ENCODE measurements at regions not wholly inside any gene's neighbourhood (a gene's known extent, or its start where the extent isn't known, plus 50 kb on each side); places are given as distances from the start of the nearest gene placed in this dataset.
A peak's percentile ranks its signal among the peaks of the same experiment; 100 is the strongest.
"Not testable (repeated sequence)": the region's sequence is repeated elsewhere in the genome, so short reads cannot be mapped to it uniquely, and the experiment has no call there.

DNA sequence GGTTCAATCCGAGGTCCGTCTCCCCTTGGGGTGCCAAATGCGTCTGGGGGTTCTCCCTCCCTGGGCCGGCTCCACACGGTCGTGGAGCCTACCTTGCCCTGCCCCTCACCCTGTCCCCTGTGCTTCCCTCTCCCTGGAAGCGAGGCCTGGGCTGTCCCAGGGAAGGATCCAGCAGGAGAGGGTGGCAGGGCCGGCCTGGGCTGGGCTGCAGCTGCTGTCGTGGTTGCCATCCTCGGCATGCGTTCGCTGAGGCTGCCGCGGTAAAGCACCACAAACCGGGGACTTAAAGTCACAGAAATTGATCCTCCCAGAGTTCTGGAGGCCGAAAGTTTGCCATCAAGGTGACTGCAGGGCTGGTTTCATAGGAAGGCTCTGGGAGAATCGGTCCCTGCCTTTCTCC is 123.0 kb upstream of the TMPRSS2 start:
- DNase-seq: no peak

- no peak for DNase-seq
Measured at GRCh38 chr21:41630249-41630648, 122.3 kb upstream of the TMPRSS2 start.

GRCh38 chr21:41628256-41628655 is 120.3 kb upstream of the TMPRSS2 start:
- DNase-seq: no peak

DNA sequence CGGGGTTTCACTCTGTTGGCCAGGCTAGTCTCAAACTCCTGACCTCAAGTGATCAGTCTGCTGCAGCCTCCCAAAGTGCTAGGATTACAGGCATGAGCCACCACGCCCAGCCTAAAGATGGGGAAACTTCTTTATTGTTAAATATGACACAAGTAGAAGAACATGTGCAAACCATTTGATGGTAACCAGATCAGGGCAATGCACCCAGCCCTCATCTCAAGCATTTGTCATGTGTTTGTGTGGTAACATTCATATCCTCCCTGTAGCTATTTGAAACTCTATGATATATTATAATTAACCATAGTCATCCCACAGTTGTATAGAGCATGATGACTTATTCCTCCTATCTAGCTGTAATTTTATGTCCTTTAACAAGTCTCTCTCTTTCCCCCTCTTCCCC is 119.5 kb upstream of the TMPRSS2 start:
- no peak for DNase-seq

DNA sequence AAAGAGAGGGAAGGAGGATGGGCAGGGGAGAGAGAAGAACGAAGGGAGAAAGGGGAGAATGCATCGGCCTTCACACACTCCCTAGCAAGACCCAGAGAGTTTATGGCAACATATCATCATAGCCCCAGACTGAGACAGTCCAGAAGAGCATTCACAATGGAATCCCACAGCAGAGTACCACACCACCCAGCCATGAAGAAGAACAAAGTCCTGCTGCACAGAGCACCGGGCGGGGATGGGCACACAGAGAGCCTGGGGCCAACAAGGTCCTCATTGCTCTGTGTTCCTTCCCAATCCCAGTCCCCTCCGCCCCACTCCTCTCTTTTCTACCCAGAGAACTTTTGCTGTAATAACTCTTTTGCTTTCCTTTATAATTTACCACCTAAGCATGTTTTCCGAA is 118.1 kb upstream of the TMPRSS2 start:
- DNase-seq: no peak

DNA sequence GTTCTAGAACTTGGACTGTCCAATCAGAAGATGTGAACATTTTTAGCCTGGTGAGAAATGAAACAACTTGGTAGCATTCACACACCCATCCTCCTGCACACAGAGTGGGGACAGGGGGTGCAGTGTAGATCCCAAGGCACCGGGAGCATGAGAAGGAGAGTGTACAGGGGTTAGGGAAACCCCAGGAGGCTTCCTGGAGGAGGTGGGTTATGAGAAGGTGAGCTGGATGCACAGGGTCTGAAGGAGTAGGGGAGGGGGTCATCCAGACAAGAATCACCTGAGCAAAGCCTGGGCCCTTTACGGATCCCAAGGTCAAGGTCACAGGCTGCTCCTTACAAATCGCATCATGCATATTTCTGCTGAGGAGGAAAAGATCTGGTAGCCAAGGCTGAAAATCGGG is 117.5 kb upstream of the TMPRSS2 start:
- DNase-seq: no peak

DNA sequence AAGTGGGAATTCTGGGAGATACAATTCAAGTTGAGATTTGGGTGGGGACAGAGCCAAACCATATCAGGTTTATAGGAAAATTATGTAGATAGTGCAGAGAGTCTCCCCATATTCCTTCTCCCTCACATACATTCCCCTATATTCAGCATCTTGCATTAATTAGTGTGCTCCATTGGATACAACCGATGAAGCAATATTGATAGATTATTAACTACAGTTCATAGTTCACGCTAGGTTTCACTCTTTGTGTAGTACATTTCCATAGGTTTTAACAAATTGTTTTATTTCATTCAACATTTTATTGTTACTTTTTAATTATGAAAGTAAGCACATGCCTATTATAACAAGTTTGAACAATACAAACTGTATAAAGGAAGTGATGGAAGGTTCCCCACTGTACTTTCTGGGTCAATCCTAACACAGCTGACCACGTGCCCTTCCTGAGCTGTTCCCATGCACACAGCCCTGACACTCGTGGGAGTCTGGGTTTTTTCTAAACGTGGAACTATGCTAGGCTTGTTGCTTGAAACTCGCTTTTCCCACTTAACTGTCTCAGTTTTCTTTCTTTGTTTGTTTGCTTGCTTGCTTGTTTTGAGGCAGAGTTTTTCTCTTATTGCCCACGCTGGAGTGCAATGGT is 116.8 kb upstream of the TMPRSS2 start:
- DNase-seq: no peak

DNA sequence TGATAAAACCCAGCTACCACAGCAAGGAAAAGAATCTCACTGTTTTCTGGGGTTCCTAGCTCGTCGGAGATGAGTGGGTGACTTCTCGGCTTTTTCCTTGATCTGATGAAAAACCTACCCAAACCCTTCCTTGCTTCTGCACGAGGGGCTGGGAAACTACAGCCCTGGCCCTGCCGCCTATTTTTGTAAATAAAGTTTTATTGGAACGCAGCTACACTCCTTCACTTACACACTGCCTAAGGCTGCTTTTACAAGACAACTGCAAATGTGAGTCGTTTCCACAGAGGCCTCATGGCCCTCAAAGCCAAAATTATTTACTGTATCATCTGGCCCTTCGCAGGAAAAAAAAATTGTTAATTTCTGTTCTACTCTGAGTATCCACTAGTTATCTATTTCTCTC is 116.0 kb upstream of the TMPRSS2 start:
- DNase-seq: no peak

DNA sequence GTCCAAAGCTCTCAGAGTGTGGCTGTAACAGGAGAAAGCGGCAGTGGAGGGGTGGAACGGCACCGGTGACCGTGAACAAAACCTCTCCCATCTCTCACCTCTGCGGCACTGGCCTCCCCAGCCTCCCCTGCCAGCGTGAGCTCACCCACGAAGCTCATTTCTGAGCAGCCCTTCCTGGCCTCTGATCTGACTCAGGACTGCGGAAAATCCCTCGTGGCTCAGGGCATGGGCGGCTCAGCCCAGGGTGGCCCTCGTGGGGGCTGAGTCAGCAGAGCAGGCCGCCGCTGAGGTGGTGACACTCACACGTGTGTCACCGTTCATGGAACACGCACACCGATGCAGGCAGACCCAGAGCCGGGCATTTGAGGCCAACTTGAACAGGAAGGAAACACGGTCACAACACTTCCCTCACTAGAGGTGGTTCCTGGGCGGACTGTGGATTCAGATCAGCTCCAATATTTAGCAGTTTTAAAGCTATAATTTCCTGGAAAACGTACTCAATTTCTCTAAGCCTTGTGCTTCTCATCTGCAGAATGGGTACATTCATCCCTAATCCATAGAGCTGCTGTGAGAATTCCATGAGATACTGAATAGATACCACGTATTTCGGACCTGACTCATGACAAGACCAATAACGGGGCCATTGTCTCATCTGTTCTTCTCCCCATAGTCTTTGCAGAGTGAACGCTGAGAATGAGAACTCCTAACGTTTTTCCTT is 115.0 kb upstream of the TMPRSS2 start:
- no peak for DNase-seq

DNA sequence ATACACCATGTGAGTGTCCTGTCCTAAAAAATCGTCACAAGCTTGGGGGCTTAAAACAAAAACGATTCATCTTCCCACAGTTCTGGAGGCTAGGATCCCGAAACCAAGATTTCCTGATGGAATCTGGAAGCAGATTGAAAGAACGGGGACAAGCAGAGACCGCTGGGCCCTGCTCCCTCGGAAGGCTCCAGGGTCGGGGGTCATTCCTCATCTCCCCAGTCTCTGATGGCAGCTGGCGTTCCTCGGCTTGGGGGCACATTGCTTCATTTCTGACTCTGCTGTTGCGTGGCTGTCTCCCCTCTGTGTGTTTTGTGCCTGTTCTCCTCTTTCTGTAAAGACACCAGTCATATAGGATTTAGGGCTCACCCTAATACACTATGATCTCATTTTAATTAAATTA is 114.2 kb upstream of the TMPRSS2 start:
- no peak for DNase-seq

- DNase-seq: no peak
Measured at GRCh38 chr21:41621513-41621912, 113.6 kb upstream of the TMPRSS2 start.

GRCh38 chr21:41620982-41621381 is 113.0 kb upstream of the TMPRSS2 start:
- no peak for DNase-seq

- DNase-seq: no peak
Measured at GRCh38 chr21:41620541-41620940, 112.6 kb upstream of the TMPRSS2 start.

- DNase-seq: no peak
Measured at GRCh38 chr21:41616031-41616591, 108.2 kb upstream of the TMPRSS2 start.

DNA sequence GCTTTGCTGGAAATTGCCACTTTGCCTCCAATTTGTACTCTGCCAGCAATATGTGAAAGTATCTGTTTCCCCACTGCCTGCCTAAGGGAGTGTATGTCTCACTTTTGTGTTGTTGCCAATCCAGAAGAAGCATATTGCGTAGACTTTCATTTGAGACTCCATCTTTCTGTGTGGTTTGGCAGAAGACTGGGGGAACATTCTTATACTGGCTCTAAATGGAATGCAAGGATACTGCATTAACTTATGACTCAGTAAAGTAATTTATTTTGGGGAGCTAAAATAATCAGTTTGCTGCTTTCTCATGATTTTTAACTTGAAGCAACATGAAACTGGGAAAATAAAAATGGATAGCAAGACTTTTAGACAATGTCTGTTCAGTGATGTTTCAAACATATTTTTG is 107.7 kb upstream of the TMPRSS2 start:
- DNase-seq: no peak

- no peak for DNase-seq
Measured at GRCh38 chr21:41614511-41614910, 106.6 kb upstream of the TMPRSS2 start.

GRCh38 chr21:41613533-41613909 is 105.6 kb upstream of the TMPRSS2 start:
- DNase-seq: no peak

- peak in 1 of 2 donors; percentile 4 for DNase-seq
Measured at GRCh38 chr21:41612674-41613532, 104.9 kb upstream of the TMPRSS2 start.

GRCh38 chr21:41611966-41612606 is 104.1 kb upstream of the TMPRSS2 start:
- no peak for DNase-seq

DNA sequence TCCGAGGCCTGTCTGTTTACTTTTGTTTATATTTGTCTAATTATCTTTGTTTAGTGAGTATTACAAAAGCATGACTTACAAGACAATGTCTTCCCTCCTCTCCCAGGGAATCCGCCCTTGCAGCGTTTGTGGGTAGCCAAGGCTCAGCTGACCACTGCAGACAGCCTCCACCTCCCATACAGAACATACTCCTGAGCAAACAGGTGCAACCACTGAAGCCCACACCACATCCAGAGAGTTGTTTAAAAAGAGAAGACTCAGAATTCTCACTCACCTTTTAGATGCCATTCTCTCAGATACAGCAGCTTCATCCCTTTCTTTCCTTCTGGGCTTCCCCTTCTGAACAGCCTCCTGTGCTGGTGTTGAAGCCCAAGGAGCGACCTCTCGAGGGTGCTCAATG is 103.5 kb upstream of the TMPRSS2 start:
- DNase-seq: no peak

DNA sequence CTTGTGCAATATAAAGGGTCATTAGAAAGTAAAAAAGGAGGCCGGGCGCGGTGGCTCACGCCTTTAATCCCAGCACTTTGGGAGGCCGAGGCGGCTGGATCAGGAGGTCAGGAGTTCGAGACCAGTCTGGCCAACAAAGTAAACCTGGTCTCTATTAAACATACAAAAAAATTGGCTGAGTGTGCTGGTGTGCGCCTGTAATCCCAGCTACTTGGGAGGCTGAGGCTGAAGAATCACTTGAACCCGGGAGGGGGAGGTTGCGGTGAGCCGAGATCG is 102.8 kb upstream of the TMPRSS2 start:
- not testable (repeated sequence) for DNase-seq

DNA sequence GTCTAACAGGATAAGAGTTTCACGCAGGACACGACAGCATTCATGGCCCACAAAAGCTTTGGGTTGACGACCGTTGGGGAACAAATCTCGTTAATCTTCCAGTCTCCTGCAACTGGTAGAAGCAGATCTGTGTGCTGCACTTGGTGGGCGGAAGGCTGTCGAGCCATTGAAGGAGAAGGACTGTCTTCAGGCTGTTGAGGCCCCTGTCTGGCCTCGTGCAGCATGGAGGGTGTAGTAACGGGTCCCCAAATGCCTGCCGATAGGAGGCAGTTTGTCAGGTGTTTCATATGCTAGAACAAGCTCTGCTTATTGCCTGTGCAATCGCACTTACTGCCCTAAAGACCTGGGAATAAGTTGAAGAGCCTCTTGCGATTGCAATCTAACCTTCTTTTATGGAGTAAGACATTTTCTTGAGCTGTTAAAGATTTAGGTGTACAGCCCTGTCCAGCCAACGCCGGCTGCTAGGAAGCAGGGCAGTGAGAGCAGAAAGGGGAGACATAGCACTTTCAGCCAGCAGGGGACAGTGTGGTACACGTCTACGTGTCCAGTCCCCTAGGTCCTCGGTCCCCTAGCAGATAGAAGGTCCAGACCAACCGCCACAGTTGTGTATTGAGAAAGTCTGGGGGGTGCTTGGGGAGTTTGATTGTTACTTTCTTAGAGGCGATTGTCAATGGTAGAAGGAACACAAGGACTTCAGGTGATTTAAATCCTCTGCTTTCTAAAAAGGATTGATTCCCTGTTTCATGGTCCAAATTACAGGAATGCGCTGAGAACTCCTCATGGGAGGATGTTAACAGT is 102.3 kb upstream of the TMPRSS2 start:
- no peak for DNase-seq

DNA sequence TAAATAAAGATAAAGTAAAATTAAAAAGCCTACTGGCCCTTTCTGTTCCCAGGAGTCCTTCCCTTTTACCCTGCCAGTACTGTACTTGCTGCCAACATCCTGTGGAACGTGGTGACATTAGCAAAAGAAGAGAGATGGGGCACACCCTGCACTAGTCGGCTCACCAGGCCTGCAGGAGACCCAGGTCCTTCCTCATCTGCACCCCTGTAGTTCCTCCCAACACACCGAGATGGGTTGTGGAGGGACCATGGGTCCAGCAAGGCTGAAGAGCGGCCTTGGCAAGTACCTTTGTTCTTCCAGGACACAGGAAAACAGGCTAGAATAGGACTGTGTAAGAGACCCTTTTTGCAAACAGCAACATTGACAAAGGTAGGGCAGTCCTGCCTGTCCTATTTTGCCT is 98.7 kb upstream of the TMPRSS2 start:
- no peak for DNase-seq

All from activated CD4-positive, alpha-beta T cell treated with anti-CD3 and anti-CD28 coated beads for 4 hours (primary cell).